HepG2 (cell line): ENCODE measurements at regions not wholly inside any gene's neighbourhood (a gene's known extent, or its start where the extent isn't known, plus 50 kb on each side); places are given as distances from the start of the nearest gene placed in this dataset.

Experiments used
- RBM39 ChIP-seq: fragments of 200-400 bp; formaldehyde crosslinking; IDR thresholded peaks from one replicate; pipeline ENCODE4 v1.6.1; 2018; ENCODE audit warnings: antibody characterized with exemption, mild to moderate bottlenecking, low read depth, low read length; ENCODE audit not compliant: poor library complexity, severe bottlenecking
- ZC3H13 ChIP-seq: sonication (generic); formaldehyde crosslinking; IDR thresholded peaks from 2 replicates; pipeline ENCODE4 v1.8.1; 2023; ENCODE audit warnings: mild to moderate bottlenecking, missing genetic modification reagents, moderate library complexity
- ZSCAN9 ChIP-seq: IDR thresholded peaks from 2 replicates; pipeline ENCODE4 v1.6.1; 2016; ENCODE audit warnings: borderline replicate concordance
- TF ChIP-seq, protein P1 (sequence below): sonication (generic); formaldehyde crosslinking; IDR thresholded peaks from 2 replicates; pipeline ENCODE4 v1.4.0; 2020; ENCODE audit warnings: missing genetic modification reagents

DNA sequence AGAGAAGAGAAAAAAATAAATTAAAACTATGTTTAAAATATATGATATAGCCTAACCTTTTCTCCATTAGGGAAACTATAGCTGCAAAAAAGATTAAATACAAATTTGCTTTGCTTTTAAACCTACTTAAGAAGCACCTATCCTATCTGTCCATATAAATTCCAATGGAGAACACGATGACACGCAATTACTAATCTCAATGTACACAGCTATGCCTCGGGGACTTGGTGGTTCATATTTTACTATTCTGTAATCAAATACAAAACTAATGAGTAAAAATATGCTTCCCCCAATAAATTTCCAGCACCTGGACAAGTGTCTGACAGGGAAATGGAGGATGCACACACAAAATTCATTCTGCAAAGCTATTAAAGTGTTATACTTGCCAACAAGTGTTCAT lies 386.4 kb downstream of the LMO4 start:
- TF ChIP-seq ZSCAN9 (CRISPR knock-in tag): no peak
- no peak for TF ChIP-seq RBM39
- TF ChIP-seq, protein P1, sequence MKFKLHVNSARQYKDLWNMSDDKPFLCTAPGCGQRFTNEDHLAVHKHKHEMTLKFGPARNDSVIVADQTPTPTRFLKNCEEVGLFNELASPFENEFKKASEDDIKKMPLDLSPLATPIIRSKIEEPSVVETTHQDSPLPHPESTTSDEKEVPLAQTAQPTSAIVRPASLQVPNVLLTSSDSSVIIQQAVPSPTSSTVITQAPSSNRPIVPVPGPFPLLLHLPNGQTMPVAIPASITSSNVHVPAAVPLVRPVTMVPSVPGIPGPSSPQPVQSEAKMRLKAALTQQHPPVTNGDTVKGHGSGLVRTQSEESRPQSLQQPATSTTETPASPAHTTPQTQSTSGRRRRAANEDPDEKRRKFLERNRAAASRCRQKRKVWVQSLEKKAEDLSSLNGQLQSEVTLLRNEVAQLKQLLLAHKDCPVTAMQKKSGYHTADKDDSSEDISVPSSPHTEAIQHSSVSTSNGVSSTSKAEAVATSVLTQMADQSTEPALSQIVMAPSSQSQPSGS (CRISPR knock-in tag): no peak
- TF ChIP-seq ZC3H13 (CRISPR knock-in tag): no peak
